LoVo (cell line): ENCODE measurements at regions not wholly inside any gene's neighbourhood (a gene's known extent, or its start where the extent isn't known, plus 50 kb on each side); places are given as distances from the start of the nearest gene placed in this dataset.
"Not testable (repeated sequence)": the region's sequence is repeated elsewhere in the genome, so short reads cannot be mapped to it uniquely, and the experiment has no call there.

ENCODE experiments used
- DNase-seq: peaks from one replicate; pipeline ENCODE4 v3.0.0-alpha.2; 2016; ENCODE audit warnings: low spot score

DNA sequence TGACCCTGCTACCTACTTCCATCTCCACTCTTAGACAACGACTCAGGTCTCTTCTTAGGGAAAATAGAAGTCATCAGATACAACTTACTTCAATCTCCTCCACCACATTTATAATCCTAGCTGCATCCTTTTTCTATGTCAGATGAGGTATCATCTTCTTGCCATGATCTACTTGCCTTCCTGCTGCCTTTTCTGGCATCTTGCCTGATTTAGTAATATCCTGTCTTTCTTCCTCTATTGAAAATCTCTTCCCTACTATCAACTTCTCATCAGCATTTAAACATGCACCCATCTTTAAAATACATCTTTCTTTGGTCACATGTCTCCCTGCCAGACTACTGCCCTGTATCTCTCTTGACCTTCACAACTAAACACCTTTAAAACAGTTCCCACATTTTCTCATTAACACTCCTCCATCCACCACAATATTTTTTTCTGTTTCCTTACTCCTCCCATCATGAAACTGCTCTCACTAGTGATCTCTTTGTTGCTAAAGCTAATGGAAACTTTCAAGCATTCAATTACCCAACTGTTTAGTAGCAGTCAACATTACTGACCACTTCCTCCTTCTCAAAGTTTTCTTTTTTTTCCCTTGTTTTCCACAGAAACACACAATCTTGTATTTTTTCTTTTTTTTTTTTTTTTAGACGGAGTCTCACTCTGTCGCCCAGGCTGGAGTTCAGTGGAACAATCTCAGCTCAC lies 100.8 kb upstream of the CXorf66 start:
- DNase-seq, result no peak

DNA sequence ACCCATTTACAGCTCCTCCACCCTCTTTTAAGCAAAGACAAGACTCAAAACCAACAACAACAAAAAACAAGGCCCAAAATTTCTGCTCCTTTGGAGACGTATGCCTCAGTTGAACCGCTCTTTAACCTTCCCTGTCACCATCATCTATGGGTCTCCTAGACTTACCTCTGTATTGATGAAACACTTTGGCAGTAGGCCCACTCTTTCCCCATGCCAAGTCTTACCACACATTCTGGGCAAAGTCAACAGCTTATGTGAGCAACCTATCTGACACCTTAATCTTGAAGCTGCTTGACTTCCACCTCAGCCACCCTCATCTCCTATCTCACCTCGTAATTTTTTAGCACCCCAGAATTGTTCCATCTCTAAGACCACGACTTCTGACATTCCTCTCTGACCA lies 99.7 kb upstream of the CXorf66 start:
- no peak for DNase-seq

- peak; percentile 52 for DNase-seq
These were observed 91.7 kb upstream of the CXorf66 start for GRCh38 chrX:140057001-140057411.

GRCh38 chrX:140053846-140054245 lies 88.5 kb upstream of the CXorf66 start:
- no peak for DNase-seq

DNA sequence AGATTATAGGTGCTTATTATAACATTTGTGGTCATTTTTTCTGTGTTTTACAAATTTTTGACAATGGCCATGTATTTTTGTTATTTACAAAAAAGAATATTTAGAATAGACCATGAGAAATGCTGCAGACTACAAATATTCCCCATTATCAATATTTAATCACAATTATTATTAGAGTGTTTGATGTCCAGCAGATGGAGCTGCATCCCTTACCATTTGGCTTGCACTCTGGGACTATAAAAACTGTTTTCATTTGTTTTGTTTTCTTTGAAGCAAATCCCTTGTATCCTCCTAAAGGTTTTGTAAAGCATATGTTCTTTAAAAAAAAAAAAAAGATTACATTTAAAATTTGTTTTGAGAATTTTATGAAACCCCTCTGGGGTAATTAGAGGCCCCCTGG lies 85.6 kb upstream of the CXorf66 start:
- DNase-seq, result no peak

- DNase-seq, result peak; percentile 67
These were observed 75.1 kb upstream of the CXorf66 start for GRCh38 chrX:140040386-140040785.

GRCh38 chrX:140038842-140039241 lies 73.5 kb upstream of the CXorf66 start:
- DNase-seq, result no peak

GRCh38 chrX:140034916-140035315 lies 69.6 kb upstream of the CXorf66 start:
- no peak for DNase-seq

- no peak for DNase-seq
These were observed 57.2 kb upstream of the CXorf66 start for GRCh38 chrX:140022482-140022881.

- DNase-seq, result not testable (repeated sequence)
These were observed 53.8 kb upstream of the CXorf66 start for GRCh38 chrX:140019134-140019533.
